Renal cortical epithelial cell (primary cell): ENCODE measurements at regions not wholly inside any gene's neighbourhood (a gene's known extent, or its start where the extent isn't known, plus 50 kb on each side); places are given as distances from the start of the nearest gene placed in this dataset.

ENCODE experiments used
- DNase-seq: peaks from one replicate; pipeline ENCODE4 v3.0.0-alpha.2; 2011; ENCODE audit warnings: low read depth

DNA sequence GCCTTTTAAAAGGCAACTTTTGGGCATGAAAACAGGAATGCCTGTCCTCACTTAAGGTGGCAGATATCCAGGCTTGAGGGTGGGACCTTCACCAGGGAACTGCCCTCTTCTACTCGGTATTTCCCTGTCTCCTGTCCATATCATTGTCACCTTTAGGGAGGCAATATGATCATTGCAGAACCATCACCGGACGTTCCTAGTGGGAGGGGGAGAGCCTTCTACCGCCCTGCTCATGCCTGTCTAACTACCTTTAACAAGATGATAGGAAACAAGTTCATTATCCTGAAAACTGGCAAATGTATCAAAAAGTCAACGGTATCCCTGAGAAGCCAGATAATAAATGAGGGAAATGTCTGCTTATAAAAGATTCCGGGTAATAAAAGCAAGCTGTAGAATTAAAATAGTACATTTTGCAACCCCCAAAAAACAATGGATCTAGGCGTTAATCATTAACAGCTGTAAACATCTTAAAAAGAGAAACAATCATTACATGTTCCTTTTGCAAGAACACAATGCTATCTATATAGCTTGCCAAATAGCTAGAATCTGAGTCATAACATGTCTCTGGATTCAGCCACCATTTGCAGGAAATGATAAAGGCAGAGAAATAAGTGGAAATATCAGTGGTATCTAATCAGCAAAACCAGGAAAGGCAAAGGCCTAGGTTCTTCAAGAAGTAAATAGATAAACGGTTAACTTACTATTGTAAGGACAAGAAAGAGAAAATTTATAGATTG is 852.9 kb upstream of the ADGRL4 start:
- DNase-seq = peak; percentile 91

DNA sequence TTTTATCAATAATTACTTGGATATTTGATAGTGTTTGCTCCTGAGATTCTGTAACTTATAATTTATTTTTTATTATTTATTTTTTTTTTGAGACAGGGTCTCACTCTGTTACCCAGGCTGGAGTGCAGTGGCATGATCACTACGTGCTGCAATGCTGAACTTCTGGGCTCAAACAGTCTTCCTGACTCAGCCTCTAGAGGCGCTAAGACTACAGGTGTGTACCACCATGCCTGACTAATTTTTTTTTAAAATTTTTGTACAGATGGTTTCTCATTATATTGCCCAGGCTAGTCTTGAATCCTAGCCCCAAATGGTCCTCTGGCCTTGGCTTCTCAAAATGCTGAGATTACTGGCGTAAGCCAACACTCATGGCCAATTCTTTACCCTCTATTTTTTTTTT is 845.5 kb upstream of the ADGRL4 start:
- no peak for DNase-seq

DNA sequence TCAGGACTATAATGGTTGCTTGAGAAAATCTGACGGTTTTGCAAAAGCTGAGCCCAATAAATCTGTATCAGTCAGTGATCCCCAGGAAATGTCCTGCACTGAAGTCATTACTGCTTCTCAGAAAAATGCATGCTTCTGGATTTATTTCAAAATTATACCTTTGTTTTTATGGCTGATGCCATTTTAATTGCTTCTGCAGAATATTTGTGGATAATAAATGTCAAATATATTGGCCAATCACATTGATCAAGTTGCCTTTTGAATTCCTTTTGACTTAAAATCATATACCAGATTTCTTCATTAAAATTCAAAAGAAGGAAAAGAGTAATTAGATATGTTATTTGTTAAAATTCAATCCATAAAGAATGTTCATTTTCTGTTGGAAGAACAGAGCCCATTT is 842.9 kb upstream of the ADGRL4 start:
- DNase-seq = no peak

DNA sequence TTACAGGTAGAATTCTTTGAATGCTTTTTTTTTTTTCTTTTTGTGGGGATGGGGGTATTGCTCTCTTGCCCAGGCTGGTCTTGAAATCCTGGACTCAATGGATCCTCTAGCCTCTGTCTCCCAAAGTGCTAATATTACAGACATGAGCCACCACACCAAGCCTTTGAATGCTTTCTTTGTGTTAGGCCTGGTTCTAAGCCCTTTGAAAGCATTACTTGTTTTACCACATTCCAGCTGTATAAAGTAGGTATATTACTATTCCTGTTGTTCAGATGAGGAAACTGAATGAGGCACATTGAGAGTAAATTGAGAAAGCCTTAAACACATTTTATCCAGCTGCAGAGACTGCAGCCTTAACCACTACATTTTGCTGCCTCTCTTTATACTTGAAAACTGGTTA is 841.8 kb upstream of the ADGRL4 start:
- DNase-seq = no peak

DNA sequence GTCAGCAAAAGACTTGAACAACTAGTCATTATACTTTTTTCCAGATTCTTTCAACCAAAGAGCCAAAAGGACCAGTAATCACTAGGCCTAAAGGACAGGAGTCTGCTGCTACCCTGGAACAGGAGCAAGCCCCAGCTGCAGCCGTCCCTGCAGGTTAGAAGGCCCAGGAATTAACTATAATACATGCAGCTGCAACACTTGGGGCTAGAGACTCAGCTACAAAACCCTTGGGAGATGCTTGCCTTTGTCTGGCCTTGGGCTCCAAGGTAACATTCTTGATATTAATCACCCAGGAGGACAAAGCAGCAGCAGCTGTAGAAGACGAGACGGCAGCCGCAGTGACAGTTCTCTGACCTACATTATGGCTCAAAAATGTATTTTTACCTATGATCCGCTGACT is 841.2 kb upstream of the ADGRL4 start:
- DNase-seq = no peak

DNA sequence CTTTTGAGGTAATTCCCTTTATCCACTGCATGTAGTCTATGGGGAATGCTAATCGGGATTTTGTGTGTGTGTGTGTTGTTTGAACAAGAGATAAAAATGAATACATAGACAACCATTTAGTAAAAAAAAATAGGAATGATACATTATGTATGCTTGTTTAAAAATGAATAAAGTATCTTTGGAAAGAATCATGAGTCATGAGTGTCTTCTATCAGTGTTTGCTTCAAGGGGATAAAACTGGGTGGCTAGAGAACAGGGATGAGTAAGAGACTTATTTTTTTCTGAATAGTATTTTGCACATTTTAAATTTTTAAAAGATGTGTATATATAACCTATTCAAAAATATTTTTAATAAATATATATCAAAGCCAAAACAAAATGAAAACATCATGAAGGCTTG is 839.4 kb upstream of the ADGRL4 start:
- no peak for DNase-seq

DNA sequence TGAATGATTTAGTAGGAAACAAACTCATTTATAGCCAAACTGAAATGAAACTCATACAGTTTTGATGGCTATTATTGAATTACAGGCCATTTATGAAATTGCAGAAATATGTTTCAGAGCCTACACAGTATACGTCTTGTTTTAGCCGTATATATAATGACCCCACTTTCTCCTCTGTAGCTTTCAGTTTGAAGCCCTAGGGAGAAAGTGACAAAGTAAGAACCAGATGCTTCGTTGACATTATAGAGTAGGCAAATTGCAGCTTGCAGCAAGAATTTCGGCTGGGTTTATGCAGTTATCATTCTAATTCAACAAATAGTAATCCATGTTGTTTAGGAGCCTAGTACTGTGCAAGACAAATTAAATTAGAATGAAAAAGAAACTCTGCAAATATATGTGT is 836.3 kb upstream of the ADGRL4 start:
- DNase-seq = no peak

DNA sequence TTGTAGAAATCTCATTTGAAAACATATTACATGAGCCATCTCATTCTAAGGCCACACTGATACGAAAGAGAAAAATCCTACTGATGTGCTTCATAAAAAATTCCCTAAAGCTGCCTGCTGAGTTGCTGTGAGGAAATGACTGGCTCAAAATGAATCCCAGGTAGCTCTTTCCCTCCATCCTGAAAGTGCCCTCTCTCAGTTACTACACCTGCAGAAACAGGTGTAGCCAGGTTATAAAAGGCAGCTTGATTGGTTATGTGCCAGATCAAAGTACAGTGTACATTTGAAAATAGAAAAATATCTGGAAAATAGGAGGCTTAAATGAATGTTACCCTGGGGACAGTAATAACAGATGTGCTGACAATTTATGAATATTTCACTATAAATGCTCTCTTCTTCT is 833.4 kb upstream of the ADGRL4 start:
- no peak for DNase-seq

DNA sequence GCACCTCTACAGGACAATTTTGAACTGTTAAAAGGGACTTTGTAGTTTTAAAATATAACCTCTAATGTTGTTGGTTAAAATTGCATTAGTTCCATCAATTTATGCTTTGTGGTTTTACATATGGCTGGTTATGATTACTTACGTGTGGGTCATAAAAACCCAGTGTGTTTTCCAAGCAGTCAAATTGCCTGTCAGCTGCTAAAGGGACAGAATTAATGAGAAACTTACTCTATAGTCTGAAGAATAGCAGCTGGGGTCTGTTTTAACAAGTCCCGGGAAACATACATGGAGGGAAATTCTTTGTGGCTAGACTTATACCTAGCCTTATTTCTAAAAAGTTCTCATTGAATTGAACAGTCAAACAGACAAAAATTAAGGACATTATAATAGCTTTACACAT is 820.9 kb upstream of the ADGRL4 start:
- no peak for DNase-seq

DNA sequence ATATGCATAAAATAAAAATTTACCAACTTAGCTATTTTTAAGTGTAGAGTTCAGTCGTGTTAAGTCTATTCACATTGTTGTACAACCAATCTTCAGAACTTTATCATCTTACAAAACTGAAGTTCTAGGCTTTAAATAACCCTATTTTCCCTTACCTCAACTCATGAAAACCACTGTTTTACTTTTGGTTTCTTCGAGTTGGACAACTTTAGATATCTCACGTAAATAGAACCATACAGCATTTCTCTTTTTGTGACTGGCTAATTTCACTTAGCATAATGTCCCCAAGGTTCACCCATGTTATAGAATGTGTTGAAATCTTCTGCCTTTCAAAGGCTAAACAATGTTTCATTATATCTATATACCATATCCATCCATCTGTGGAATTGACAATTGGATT is 819.0 kb upstream of the ADGRL4 start:
- DNase-seq = no peak

DNA sequence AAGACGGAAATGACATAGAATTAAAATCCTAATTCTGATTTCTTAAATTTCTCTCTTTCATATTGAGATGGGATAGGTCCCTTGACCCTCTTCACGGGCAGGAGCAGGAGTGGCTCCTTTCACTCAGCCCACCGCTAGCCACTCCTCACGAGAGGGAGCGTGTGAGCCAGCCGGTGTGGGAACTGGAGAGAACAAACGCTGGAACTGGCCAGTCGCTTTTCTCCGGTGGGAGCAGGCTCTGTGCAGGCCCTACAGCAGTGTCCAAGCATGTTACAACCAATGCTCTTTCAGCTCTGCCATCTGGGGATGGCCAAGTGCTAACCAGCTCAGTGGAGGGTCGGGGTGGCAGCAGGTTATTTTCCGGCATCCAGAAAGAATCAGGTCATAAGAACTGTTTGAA is 815.5 kb upstream of the ADGRL4 start:
- no peak for DNase-seq

DNA sequence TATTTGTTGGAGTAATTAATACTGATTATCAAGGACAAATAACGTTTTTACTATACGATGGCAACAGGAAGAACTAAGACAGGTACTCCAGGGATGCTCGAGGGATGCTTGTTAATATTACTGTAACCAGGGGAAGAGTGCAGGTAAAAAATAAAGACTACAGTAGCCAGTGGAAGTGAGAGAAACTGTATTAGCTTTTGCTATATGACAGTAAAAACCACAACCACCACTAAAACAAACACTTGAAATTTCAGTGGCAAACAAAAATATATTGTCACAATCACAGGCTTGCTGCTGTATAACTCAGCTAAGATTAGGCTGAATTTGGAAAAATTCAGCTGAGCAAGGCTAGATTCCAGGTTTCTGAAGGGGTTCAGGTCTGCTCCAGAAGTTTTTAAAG is 812.6 kb upstream of the ADGRL4 start:
- no peak for DNase-seq

DNA sequence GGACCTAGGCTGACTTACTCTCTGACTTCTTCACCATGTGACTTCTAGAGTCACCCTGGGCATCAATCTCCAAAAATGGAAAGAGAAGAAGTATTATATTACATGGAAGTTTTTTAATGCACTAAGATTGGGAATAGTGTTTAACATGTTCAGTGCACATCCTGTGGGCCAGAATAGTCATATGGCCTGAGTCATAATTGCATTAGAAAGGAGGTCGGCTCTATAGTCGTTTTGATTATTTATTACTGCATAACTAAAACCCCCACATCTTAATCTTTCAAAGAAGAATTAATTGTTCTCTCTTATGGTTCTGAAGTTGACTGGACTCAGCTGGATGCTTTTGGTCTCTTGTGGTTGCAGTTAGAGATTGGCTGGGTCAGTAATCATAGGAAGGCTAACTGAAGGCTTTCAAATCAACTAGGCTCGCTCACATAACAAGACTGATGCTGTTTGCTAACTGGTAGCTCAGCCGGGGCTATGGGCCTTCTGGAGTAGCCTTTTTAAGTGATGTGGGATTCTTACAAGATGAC is 810.6 kb upstream of the ADGRL4 start:
- DNase-seq = no peak

DNA sequence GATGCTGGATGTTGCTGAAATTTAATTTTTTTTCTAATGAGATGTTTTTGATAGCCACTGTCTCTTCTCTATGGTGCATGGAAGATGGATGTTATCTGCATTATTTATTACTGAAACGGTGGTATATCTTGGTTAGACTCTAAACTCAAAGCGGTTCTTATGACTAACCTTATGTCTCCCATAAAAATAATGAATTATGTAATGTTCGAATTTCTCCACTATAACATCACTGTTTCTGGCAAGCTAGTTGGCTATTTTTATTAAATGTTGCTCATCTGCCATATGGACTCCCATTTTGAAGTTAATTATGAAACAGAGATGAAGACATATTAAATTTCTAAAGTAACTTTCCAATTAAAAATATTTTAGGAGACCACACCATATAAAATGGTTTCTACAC is 808.6 kb upstream of the ADGRL4 start:
- no peak for DNase-seq

DNA sequence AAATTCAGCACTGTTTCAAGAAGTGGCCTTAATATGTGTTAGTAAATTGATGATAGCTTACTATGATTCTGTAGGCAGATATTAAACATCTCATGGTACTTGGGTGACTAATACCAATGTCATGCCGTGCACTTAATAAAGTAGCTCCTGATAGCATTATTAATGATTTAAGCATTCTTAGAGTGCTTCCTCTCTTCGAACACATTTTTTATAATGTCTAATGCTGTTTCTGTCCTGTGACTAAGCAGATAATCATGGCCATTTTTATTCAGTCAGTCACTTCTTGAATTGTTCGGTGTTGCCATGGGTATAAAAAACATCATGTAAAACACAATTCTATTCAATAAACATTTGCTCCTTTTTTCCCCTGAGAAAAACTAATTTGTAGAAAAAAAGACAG is 804.6 kb upstream of the ADGRL4 start:
- peak; percentile 97 for DNase-seq

DNA sequence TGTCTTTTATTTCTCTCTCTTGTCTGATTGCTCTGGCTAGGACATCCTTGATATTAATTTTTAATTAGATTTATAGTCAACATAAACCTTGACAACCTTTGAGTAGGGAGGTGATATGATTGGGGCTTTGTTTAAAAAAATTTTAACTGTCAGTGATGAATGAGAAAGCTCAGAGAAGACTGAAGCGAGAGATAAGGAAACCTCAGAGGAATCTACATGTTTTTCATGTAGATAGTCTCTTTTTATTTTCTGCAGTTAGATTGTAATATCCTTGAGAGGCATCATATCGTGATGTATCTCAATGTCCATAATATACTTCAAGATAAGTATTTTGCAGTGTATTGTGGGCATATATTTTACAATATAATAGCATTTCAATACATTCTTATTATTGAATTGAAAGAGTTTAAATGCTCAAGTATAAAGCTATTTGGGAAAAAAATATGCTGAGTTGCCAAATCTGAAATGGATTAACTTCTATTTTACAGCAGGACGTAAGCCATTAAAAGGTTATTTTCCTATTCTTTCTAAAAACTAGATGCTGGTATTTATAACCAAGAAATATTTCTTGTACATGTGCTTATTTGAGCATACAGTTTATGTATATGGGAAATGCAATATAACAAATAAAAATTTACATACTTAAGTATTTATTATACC is 802.4 kb upstream of the ADGRL4 start:
- DNase-seq = no peak

DNA sequence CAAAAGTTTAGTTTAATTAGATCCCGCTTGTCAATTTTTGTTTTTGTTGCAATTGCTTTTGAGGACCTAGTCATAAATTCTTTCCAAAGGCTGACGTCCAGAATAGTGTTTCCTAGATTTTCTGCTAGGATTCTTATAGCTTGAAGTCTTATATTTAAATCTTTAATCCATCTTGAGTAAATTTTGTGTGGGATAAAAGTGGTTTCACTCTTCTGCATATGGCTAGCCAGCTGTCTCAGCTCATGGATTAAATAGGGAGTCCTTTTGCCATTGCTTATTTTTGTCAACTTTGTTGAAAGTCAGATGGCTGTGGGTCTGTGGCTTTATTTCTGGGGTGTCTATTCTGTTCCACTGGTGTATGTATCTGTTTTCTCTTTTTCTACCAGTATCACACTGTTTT is 801.3 kb upstream of the ADGRL4 start:
- no peak for DNase-seq

DNA sequence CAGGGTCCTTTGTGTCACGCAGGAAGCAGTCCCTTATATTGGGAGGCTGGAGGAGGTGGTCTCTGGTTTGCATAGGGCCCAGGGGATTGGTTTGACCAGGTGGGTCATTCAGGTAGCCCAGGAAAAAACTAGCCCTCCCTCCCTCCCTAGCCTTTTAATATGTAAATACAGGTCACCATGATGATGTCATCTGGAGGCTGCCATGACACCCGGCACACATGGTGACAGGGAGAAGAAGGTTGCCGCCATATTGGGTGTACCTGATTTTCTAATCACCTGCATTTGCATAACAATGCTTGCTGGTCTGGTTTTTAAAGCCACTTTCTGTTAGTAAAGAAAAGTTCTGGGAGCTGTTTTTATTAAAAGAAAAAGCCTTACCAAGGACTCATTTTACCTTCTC is 791.0 kb upstream of the ADGRL4 start:
- DNase-seq = no peak

DNA sequence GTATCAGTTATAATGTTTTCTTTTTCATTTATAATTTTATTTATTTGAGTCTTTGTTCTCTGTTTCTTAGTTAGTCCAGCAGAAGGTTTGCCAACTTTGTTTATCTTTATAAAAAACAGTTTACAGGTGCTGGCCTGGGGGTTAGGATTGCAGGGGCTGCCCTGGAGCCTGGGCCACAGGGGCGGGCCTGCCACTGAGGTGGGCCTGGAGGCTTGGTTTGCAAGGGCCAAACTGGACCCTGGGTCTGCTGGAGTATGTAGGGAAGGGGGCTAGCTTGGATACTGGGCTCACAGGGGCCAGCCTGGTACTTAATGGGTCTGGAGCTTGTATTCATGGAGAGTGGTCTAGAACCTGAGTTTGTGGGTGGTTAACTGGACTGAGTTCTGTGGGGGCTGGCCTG is 789.9 kb upstream of the ADGRL4 start:
- DNase-seq = no peak

DNA sequence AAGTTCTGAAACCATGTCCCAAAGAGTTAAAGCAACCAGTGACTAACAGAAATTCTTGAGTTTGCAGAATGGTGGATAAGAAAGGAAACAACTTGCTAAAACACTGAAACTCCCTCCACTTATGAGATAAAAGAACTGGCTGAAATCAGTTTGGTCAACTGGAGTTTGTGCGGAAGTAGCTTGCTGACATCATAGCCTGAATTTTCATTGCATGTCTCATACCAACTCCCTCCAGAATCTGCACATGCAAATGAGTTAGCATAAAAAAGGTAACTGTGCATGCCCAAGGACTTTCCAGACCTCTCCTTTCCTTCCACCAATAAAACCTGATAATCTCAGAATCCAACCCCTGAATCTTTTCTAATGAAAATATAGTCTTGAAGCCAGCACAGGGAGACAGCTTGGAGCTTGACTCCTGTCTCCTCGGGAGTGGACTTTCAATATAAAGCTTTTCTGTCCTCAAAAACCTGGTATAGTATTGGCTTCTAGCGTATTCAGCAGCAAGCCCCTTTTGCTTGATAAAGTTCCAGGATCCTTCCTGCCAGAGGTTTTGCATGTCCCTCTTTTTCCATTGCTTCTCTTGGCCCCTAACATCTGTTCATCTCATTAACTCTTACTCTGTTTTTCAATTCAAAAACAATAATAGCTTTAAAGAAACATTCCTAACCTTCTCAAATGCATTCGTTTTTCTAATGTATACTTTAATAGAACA is 785.8 kb upstream of the ADGRL4 start:
- DNase-seq = peak; percentile 55

DNA sequence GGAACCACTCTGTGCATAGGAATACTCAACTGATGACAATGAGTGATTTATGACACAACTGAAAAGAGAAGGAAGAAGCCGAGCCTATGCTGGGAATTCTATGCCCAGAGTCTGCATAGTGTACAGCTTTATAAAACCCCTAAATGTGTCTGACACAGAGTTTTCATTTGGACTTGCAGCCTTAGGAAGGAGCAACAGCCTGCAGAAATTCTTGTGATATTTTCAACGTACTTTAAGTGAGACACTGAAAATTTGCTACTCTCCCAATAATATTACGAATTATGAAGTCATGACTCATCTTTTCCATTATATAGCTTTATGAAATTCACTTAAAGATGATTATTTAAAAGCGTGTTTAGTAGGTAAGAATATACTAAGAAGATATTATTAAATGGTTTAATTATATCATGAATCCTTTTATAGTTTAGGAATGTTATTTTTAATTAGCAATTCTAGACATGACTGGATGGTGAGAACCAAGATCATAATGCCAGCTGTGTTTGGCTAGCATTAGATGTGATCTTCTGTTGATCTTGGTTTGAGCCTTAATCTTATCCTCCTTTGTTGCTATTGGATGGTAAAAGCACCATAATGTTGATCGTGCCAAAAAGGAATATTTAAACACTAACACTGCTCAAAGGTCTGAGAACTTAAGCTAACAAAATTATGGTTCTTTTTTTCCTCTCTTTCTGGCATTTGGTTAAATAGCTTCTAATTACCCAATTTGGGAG is 785.1 kb upstream of the ADGRL4 start:
- DNase-seq = no peak

DNA sequence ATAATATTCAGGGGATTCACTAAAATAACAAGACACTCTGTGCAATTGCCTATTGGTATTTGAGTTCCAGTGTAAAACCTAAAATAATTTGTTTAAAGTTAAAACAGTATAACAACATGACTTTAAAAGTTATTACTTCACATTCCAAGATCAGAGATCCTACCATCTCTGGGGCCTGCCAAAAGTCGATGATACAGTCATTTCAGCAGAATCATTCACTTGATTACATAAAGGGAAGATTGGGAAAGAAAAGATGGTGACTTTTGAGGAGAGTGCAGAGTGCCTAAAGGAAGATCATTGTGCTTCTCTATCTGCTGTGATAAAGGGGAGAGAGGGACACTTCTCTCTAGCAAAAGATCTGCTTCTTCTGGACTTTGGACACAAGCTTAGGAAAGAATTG is 784.4 kb upstream of the ADGRL4 start:
- DNase-seq = no peak
